ENCODE measurements at regions not wholly inside any gene's neighbourhood (a gene's known extent, or its start where the extent isn't known, plus 50 kb on each side); places are given as distances from the start of the nearest gene placed in this dataset.

GRCh38 chr10:4736183-4736582 lies 89.8 kb upstream of the AKR1E2 start:
- no peak overlapping the region for H3K4me3 ChIP-seq (ENCODE audit: low read length)
- DNase-seq (ENCODE audit: low read depth, low spot score) = no peak

GRCh38 chr10:4733843-4734224 lies 92.2 kb upstream of the AKR1E2 start:
- no peak overlapping the region for H3K4me3 ChIP-seq (ENCODE audit: low read length)
- DNase-seq (ENCODE audit: low read depth, low spot score) = no peak

- no peak for DNase-seq (ENCODE audit: low read depth, low spot score)
- no peak overlapping the region for H3K4me3 ChIP-seq (ENCODE audit: low read length)
These were observed 92.7 kb upstream of the AKR1E2 start for GRCh38 chr10:4733150-4733842.

GRCh38 chr10:4730998-4731397 lies 95.0 kb upstream of the AKR1E2 start:
- no peak for DNase-seq (ENCODE audit: low read depth, low spot score)
- no peak overlapping the region for H3K4me3 ChIP-seq (ENCODE audit: low read length)

GRCh38 chr10:4725917-4726606 lies 99.9 kb upstream of the AKR1E2 start:
- no peak overlapping the region for H3K4me3 ChIP-seq (ENCODE audit: low read length)
- DNase-seq (ENCODE audit: low read depth, low spot score) = no peak

- no peak overlapping the region for H3K4me3 ChIP-seq (ENCODE audit: low read length)
These were observed 102.1 kb upstream of the AKR1E2 start for GRCh38 chr10:4723860-4724259.

GRCh38 chr10:4721999-4722753 lies 103.8 kb upstream of the AKR1E2 start:
- DNase-seq (ENCODE audit: low read depth, low spot score) = no peak
- H3K4me3 ChIP-seq (ENCODE audit: low read length) = no peak overlapping the region

More at GRCh38 chr10:4723860-4724259, 102.1 kb upstream of the AKR1E2 start:
- DNase-seq (ENCODE audit: low read depth, low spot score) = no peak

- H3K4me3 ChIP-seq (ENCODE audit: low read length) = no peak overlapping the region
- no peak for DNase-seq (ENCODE audit: low read depth, low spot score)
These were observed 105.5 kb upstream of the AKR1E2 start for GRCh38 chr10:4720463-4720862.

GRCh38 chr10:4719671-4720070 lies 106.3 kb upstream of the AKR1E2 start:
- H3K4me3 ChIP-seq (ENCODE audit: low read length) = no peak overlapping the region
- DNase-seq (ENCODE audit: low read depth, low spot score) = no peak

GRCh38 chr10:4719036-4719435 lies 107.0 kb upstream of the AKR1E2 start:
- no peak overlapping the region for H3K4me3 ChIP-seq (ENCODE audit: low read length)
- no peak for DNase-seq (ENCODE audit: low read depth, low spot score)

GRCh38 chr10:4718544-4718943 lies 107.5 kb upstream of the AKR1E2 start:
- no peak for DNase-seq (ENCODE audit: low read depth, low spot score)
- H3K4me3 ChIP-seq (ENCODE audit: low read length) = no peak overlapping the region

- no peak overlapping the region for H3K4me3 ChIP-seq (ENCODE audit: low read length)
- no peak for DNase-seq (ENCODE audit: low read depth, low spot score)
These were observed 108.3 kb upstream of the AKR1E2 start for GRCh38 chr10:4717670-4718069.

- DNase-seq (ENCODE audit: low read depth, low spot score) = no peak
- no peak overlapping the region for H3K4me3 ChIP-seq (ENCODE audit: low read length)
These were observed 115.1 kb upstream of the AKR1E2 start for GRCh38 chr10:4710858-4711257.

GRCh38 chr10:4708123-4708759 lies 117.8 kb upstream of the AKR1E2 start:
- peak; percentile 2 for DNase-seq (ENCODE audit: low read depth, low spot score)
- H3K4me3 ChIP-seq (ENCODE audit: low read length) = no peak overlapping the region

GRCh38 chr10:4707221-4707620 lies 118.8 kb upstream of the AKR1E2 start:
- no peak for DNase-seq (ENCODE audit: low read depth, low spot score)
- H3K4me3 ChIP-seq (ENCODE audit: low read length) = no peak overlapping the region

GRCh38 chr10:4704034-4704545 lies 121.9 kb upstream of the AKR1E2 start:
- no peak for DNase-seq (ENCODE audit: low read depth, low spot score)
- H3K4me3 ChIP-seq (ENCODE audit: low read length) = no peak overlapping the region

- H3K4me3 ChIP-seq (ENCODE audit: low read length) = no peak overlapping the region
- no peak for DNase-seq (ENCODE audit: low read depth, low spot score)
These were observed 125.0 kb upstream of the AKR1E2 start for GRCh38 chr10:4701016-4701415.

- no peak overlapping the region for H3K4me3 ChIP-seq (ENCODE audit: low read length)
These were observed 125.9 kb upstream of the AKR1E2 start for GRCh38 chr10:4699950-4700730.

GRCh38 chr10:4698075-4698474 lies 127.9 kb upstream of the AKR1E2 start:
- no peak for DNase-seq (ENCODE audit: low read depth, low spot score)

More at GRCh38 chr10:4699950-4700730, 125.9 kb upstream of the AKR1E2 start:
- no peak for DNase-seq (ENCODE audit: low read depth, low spot score)

More at GRCh38 chr10:4698075-4698474, 127.9 kb upstream of the AKR1E2 start:
- H3K4me3 ChIP-seq (ENCODE audit: low read length) = no peak overlapping the region

Data from Jurkat, Clone E6-1 (cell line).